ENCODE measurements at regions not wholly inside any gene's neighbourhood (a gene's known extent, or its start where the extent isn't known, plus 50 kb on each side); places are given as distances from the start of the nearest gene placed in this dataset.

- TF ChIP-seq, protein P1, sequence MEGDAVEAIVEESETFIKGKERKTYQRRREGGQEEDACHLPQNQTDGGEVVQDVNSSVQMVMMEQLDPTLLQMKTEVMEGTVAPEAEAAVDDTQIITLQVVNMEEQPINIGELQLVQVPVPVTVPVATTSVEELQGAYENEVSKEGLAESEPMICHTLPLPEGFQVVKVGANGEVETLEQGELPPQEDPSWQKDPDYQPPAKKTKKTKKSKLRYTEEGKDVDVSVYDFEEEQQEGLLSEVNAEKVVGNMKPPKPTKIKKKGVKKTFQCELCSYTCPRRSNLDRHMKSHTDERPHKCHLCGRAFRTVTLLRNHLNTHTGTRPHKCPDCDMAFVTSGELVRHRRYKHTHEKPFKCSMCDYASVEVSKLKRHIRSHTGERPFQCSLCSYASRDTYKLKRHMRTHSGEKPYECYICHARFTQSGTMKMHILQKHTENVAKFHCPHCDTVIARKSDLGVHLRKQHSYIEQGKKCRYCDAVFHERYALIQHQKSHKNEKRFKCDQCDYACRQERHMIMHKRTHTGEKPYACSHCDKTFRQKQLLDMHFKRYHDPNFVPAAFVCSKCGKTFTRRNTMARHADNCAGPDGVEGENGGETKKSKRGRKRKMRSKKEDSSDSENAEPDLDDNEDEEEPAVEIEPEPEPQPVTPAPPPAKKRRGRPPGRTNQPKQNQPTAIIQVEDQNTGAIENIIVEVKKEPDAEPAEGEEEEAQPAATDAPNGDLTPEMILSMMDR (IDR thresholded peaks at IDR 0.05): no peak
- Mint-ChIP-seq H3K4me3 (no peak overlapping the region), H3K9me3 (no peaks in the 10 kb centered on the region), H3K36me3 (ENCODE audit: low read depth) (no peaks in the 10 kb centered on the region), H3K4me1 (ENCODE audit: low read depth) (no peaks in the 10 kb centered on the region), H3K27ac (no peak overlapping the region), H3K27me3 (peaks cover 17% of the 10 kb centered on the region)
- Histone ChIP-seq H3K4me1 (ENCODE audit: insufficient read depth, low read length) (no peaks in the 10 kb centered on the region), H3K9me3 (ENCODE audit: control insufficient read depth in 1 of 2, insufficient read depth in 1 of 2, low read length in 2 of 2) (peaks cover 0 to 3% of the 10 kb centered on the region in 2 experiments), H3K27ac (ENCODE audit: low read depth in 1 of 2, low read length in 2 of 2) (no peak overlapping the region), H3K36me3 (ENCODE audit: insufficient read depth, low read length) (no peaks in the 10 kb centered on the region), H3K4me3 (ENCODE audit: low read length) (no peak overlapping the region), H3K27me3 (ENCODE audit: control insufficient read depth in 1 of 2, insufficient read depth in 2 of 2, low read length in 2 of 2) (peaks cover 4 to 16% of the 10 kb centered on the region in 2 experiments)
- DNase-seq (no peak), ATAC-seq (ENCODE audit: poor library complexity) (no peak)
- POLR2A ChIA-PET: no interaction called here
- CTCF ChIA-PET: no interaction called here
- intact Hi-C loops (cut with DNase I, micrococcal nuclease): no loop called here
These were observed 103.7 kb upstream of the HABP2 start for GRCh38 chr10:113449006-113449695.

- no peak overlapping the region for H3K27ac Mint-ChIP-seq
- H3K4me3 ChIP-seq (ENCODE audit: low read length): no peak overlapping the region
- intact Hi-C loops (cut with DNase I, micrococcal nuclease): no loop called here
- H3K27ac ChIP-seq (ENCODE audit: low read depth in 1 of 2, low read length in 2 of 2): no peak overlapping the region
- no peaks in the 10 kb centered on the region for H3K36me3 ChIP-seq (ENCODE audit: insufficient read depth, low read length)
- TF ChIP-seq, protein P1 (IDR thresholded peaks at IDR 0.05): no peak
- DNase-seq (no peak), ATAC-seq (ENCODE audit: poor library complexity) (no peak)
- H3K4me1 ChIP-seq (ENCODE audit: insufficient read depth, low read length): peaks cover 2% of the 10 kb centered on the region
- no peaks in the 10 kb centered on the region for H3K9me3 Mint-ChIP-seq
- H3K4me3 Mint-ChIP-seq: no peak overlapping the region
- peaks cover 0 to 5% of the 10 kb centered on the region in 2 experiments for H3K9me3 ChIP-seq (ENCODE audit: control insufficient read depth in 1 of 2, insufficient read depth in 1 of 2, low read length in 2 of 2)
- POLR2A ChIA-PET: no interaction called here
- H3K4me1 Mint-ChIP-seq (ENCODE audit: low read depth): no peaks in the 10 kb centered on the region
- peaks cover 17% of the 10 kb centered on the region for H3K27me3 Mint-ChIP-seq
- CTCF ChIA-PET: no interaction called here
- H3K36me3 Mint-ChIP-seq (ENCODE audit: low read depth): no peaks in the 10 kb centered on the region
- peaks cover 8 to 14% of the 10 kb centered on the region in 2 experiments for H3K27me3 ChIP-seq (ENCODE audit: control insufficient read depth in 1 of 2, insufficient read depth in 2 of 2, low read length in 2 of 2)
These were observed 102.6 kb upstream of the HABP2 start for GRCh38 chr10:113450046-113450804.

GRCh38 chr10:113450906-113451305 lies 101.9 kb upstream of the HABP2 start:
- ATAC-seq (ENCODE audit: poor library complexity) (no peak), DNase-seq (no peak)
- H3K4me1 ChIP-seq (ENCODE audit: insufficient read depth, low read length): peaks cover 2% of the 10 kb centered on the region
- peaks cover 0 to 5% of the 10 kb centered on the region in 2 experiments for H3K9me3 ChIP-seq (ENCODE audit: control insufficient read depth in 1 of 2, insufficient read depth in 1 of 2, low read length in 2 of 2)
- no peak overlapping the region for H3K27ac Mint-ChIP-seq
- ChIA-PET CTCF (no interaction called here), POLR2A (no interaction called here)
- no peak overlapping the region for H3K4me3 ChIP-seq (ENCODE audit: low read length)
- peaks cover 19% of the 10 kb centered on the region for H3K27me3 Mint-ChIP-seq
- TF ChIP-seq, protein P1 (IDR thresholded peaks at IDR 0.05): no peak
- H3K27ac ChIP-seq (ENCODE audit: low read depth in 1 of 2, low read length in 2 of 2): no peak overlapping the region
- H3K4me3 Mint-ChIP-seq: no peak overlapping the region
- intact Hi-C loops (cut with DNase I, micrococcal nuclease): no loop called here
- H3K36me3 ChIP-seq (ENCODE audit: insufficient read depth, low read length): no peaks in the 10 kb centered on the region
- H3K4me1 Mint-ChIP-seq (ENCODE audit: low read depth): no peaks in the 10 kb centered on the region
- no peaks in the 10 kb centered on the region for H3K9me3 Mint-ChIP-seq
- H3K27me3 ChIP-seq (ENCODE audit: control insufficient read depth in 1 of 2, insufficient read depth in 2 of 2, low read length in 2 of 2): peaks cover 7 to 8% of the 10 kb centered on the region in 2 experiments
- H3K36me3 Mint-ChIP-seq (ENCODE audit: low read depth): no peaks in the 10 kb centered on the region

Measured in CD4-positive, alpha-beta T cell (primary cell).